ENCODE measurements at regions not wholly inside any gene's neighbourhood (a gene's known extent, or its start where the extent isn't known, plus 50 kb on each side); places are given as distances from the start of the nearest gene placed in this dataset.

DNA sequence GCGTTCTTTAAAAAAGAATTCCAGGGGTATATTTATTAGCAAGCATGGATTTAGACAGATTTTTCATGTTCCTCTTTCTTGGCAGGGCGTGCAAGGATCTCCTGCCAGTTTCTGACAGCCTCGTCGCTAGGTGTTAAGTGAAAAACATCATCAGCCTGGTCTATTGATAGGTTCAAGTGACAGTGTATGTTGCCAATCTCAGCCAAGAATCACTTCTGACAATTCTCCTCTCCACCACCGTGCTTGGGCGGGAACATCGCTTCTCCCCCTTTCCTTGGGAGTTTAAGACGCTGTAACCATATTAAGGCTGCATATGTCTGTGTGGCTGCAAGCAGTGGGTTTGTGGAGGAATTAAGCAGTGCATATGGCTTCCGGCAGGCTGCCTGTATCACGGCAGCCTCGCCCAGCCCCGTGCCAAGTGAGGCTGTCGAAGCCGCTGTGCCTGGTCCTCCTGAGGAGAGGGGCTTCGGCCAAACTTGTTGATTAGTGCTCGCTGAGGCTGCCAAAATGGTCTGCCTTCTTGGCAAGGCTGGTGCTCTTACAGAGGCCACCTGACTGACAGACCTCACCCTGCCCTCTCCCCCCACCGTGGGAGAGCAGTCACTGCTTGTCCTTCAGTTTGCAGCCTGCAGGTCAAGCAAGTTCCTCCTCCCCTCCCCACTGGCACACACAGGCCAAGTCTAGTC, 132.2 kb upstream of the MPHOSPH6 start:
- TF ChIP-seq CREB1 (CRISPR knock-in tag; IDR thresholded peaks at IDR 0.05) (no peak), FOXP1 (CRISPR knock-in tag; IDR thresholded peaks at IDR 0.05; ENCODE audit: borderline replicate concordance) (no peak), TP53 (CRISPR knock-in tag; IDR thresholded peaks at IDR 0.05) (no peak)
- TF ChIP-seq, protein P1, sequence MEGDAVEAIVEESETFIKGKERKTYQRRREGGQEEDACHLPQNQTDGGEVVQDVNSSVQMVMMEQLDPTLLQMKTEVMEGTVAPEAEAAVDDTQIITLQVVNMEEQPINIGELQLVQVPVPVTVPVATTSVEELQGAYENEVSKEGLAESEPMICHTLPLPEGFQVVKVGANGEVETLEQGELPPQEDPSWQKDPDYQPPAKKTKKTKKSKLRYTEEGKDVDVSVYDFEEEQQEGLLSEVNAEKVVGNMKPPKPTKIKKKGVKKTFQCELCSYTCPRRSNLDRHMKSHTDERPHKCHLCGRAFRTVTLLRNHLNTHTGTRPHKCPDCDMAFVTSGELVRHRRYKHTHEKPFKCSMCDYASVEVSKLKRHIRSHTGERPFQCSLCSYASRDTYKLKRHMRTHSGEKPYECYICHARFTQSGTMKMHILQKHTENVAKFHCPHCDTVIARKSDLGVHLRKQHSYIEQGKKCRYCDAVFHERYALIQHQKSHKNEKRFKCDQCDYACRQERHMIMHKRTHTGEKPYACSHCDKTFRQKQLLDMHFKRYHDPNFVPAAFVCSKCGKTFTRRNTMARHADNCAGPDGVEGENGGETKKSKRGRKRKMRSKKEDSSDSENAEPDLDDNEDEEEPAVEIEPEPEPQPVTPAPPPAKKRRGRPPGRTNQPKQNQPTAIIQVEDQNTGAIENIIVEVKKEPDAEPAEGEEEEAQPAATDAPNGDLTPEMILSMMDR (IDR thresholded peaks at IDR 0.05) = no peak
